ENCODE measurements at regions not wholly inside any gene's neighbourhood (a gene's known extent, or its start where the extent isn't known, plus 50 kb on each side); places are given as distances from the start of the nearest gene placed in this dataset.

DNA sequence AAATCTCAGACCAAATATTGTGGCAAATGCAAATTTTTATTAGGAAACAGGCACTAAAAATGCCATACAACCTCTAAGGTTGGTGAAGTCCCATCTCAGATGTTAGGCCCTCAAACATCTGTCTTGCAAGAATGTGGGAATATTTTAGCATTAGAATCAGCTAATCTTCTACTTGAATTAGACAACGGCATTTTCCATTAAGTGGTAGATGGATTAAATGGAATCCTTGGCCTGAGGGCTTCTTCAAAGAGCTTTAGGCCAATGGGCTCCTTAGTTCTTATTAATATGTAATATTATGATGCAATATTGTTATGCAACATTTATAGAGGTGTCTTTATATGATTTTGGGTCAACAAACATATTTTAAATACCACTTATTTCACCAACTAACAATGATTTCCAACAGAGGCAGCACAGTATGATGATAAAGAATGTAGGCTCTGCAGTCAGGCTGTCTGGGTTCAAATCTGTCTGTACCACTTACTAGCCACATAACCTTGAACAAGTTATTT, 122.9 kb upstream of the PLEKHA5 start:
- Histone ChIP-seq H3K4me3 (no peak overlapping the region), H3K27ac (no peak overlapping the region)
- DNase-seq (ENCODE audit: low spot score) = no peak
- TF ChIP-seq, protein P1, sequence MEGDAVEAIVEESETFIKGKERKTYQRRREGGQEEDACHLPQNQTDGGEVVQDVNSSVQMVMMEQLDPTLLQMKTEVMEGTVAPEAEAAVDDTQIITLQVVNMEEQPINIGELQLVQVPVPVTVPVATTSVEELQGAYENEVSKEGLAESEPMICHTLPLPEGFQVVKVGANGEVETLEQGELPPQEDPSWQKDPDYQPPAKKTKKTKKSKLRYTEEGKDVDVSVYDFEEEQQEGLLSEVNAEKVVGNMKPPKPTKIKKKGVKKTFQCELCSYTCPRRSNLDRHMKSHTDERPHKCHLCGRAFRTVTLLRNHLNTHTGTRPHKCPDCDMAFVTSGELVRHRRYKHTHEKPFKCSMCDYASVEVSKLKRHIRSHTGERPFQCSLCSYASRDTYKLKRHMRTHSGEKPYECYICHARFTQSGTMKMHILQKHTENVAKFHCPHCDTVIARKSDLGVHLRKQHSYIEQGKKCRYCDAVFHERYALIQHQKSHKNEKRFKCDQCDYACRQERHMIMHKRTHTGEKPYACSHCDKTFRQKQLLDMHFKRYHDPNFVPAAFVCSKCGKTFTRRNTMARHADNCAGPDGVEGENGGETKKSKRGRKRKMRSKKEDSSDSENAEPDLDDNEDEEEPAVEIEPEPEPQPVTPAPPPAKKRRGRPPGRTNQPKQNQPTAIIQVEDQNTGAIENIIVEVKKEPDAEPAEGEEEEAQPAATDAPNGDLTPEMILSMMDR (IDR thresholded peaks at IDR 0.05) = no peak

DNA sequence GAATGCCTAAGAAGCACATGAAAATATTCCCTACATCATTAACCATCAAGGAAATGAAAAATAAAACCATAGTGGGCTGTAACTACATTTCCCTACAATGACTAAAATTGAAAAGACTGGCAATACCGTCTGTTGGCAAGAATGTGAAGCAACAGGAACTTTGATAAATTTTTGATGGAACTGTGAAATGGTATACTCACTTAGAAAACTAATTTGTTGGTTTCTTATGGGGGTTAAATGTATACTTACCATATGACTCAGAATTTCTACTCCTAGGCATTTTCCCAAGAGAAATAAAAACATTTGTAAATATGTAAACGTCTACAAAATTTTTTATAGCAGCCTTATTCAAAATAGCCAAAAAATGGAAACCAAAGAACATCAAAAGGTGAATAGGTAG, 121.4 kb upstream of the PLEKHA5 start:
- Histone ChIP-seq H3K27ac (no peak overlapping the region), H3K4me3 (no peak overlapping the region)
- DNase-seq (ENCODE audit: low spot score) = no peak
- TF ChIP-seq, protein P1 (IDR thresholded peaks at IDR 0.05) = no peak

DNA sequence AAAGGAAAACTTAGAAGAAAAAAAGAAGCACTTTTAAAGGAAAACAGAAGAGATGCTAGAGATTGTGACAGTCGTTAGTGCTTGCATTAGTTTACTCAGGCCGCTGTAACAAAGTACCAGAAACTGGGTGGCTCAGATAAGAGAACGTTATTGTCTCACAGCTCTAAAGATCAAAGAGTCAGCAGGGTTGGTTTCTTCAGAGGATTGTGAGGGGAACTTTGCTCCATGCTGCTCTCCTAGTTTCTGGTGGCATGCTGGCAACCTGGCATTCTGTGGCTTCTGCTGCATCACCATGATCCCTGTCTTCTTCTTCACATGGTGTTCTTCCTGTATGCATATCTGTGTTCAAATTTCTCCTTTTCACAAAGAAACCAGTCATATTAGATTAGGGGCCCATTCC, 119.4 kb upstream of the PLEKHA5 start:
- TF ChIP-seq, protein P1 (IDR thresholded peaks at IDR 0.05) = no peak

DNA sequence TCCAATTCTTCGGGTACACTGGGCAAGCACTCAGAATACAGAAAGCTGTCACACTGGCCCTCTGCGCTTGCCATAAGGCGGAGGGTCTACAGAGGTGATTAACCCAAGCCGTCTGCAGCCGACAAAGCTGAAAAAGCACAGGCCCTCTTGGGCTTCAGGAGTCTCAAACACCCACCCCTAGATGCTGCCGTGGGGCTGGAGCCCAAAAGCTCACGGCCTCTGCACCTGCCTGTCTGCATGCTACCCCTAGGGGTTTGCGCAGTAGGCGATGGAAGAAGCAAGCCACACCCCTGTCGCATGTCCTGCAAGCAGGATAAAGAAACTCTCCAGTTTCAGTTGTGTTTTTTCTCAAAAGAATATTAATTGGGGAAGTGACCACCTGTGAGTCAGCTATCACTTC, 118.8 kb upstream of the PLEKHA5 start:
- DNase-seq (ENCODE audit: low spot score) = no peak
- TF ChIP-seq, protein P1 (IDR thresholded peaks at IDR 0.05) = no peak
- Histone ChIP-seq H3K4me3 (no peak overlapping the region), H3K27ac (no peak overlapping the region)

More for the DNA sequence above, 119.4 kb upstream of the PLEKHA5 start:
- no peak for DNase-seq (ENCODE audit: low spot score)
- H3K27ac ChIP-seq = no peak overlapping the region
- no peak overlapping the region for H3K4me3 ChIP-seq

DNA sequence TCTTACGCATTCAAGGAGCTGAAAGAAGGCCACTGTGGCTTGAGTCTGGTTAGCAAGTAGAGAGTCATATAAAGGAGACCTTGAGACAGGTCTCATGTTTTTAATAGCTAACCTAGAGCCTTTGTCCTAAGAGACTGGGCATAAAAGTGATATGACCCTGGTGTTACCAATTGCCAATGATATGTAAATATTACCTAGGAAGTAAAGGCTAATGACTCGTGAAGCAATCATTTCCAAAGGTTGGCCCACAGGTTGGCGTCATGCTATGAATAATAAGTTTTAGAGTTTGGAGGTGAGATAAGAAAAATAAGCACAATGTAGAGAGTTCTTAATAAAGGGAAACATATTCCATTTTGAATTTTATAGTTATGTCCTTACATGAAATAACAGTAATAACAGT, 116.6 kb upstream of the PLEKHA5 start:
- Histone ChIP-seq H3K4me3 (no peak overlapping the region), H3K27ac (no peak overlapping the region)
- DNase-seq (ENCODE audit: low spot score) = no peak
- TF ChIP-seq, protein P1 (IDR thresholded peaks at IDR 0.05) = no peak

DNA sequence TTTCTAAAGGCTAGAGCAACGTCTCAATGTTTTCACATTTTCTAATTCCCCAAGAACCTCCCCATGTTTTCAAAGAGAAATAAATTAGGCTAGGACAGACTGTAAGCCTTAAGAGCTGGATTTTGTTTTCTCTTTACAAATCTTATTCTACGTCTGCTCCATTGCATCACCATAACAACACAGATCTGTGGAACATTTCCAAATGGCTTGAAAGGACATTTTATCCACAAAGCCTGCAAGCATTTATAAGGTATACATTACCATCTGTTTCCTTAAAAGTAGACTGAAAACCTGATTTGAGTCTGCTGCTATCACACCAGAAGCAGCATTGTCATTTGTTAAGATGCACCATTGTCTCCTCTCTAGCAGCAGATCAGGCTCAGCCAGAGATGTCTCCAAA, 115.3 kb upstream of the PLEKHA5 start:
- TF ChIP-seq, protein P1 (IDR thresholded peaks at IDR 0.05) = no peak
- no peak for DNase-seq (ENCODE audit: low spot score)
- Histone ChIP-seq H3K27ac (no peak overlapping the region), H3K4me3 (no peak overlapping the region)

DNA sequence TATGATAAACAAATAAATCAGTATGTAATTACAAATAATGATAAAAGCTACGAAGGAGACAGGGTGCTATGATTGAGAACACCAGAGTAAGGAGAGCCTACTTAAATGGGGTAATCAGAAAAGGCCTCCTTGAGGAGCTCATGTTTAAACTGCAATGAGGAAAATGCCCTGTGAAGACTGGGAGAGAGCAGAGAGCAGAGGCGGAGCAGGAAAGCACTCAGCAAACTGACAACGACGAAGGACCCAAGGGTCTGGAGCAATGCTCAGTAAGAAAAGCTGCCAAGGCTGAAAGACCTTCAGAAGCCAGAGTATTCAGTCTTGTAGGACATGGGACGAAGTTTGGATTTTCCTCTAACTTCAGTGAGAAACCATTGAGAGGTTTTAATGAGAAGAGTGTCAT, 114.2 kb upstream of the PLEKHA5 start:
- no peak for DNase-seq (ENCODE audit: low spot score)
- H3K4me3 ChIP-seq = no peak overlapping the region
- no peak overlapping the region for H3K27ac ChIP-seq
- TF ChIP-seq, protein P1 (IDR thresholded peaks at IDR 0.05) = no peak
